Hypothalamus (tissue), 51 donors: ENCODE measurements at regions not wholly inside any gene's neighbourhood (a gene's known extent, or its start where the extent isn't known, plus 50 kb on each side); places are given as distances from the start of the nearest gene placed in this dataset.

Source experiments
- DNase-seq, 51 donors: peaks; one replicate each; lab custom pipeline; 2025; lab: John Stamatoyannopoulos, UW

GRCh38 chr14:97943619-97944018, 1146.4 kb downstream of the VRK1 start:
- no peak for DNase-seq

GRCh38 chr14:97944380-97944779, 1147.2 kb downstream of the VRK1 start:
- no peak for DNase-seq

- no peak for DNase-seq
Observed at GRCh38 chr14:97945631-97946030, 1148.4 kb downstream of the VRK1 start.

GRCh38 chr14:97946240-97946639, 1149.1 kb downstream of the VRK1 start:
- no peak for DNase-seq

GRCh38 chr14:97946641-97947040, 1149.5 kb downstream of the VRK1 start:
- DNase-seq, result no peak

- DNase-seq, result no peak
Observed at GRCh38 chr14:97948841-97949240, 1151.7 kb downstream of the VRK1 start.

GRCh38 chr14:97956581-97957340, 1159.6 kb downstream of the VRK1 start:
- DNase-seq, result no peak

- no peak for DNase-seq
Observed at GRCh38 chr14:97959251-97959650, 1162.1 kb downstream of the VRK1 start.

- DNase-seq, result no peak
Observed at GRCh38 chr14:97960436-97960835, 1163.3 kb downstream of the VRK1 start.

- DNase-seq, result no peak
Observed at GRCh38 chr14:97970222-97970621, 1173.0 kb downstream of the VRK1 start.

- DNase-seq, result no peak
Observed at GRCh38 chr14:97975216-97975615, 1178.0 kb downstream of the VRK1 start.

- DNase-seq, result no peak
Observed at GRCh38 chr14:97975962-97976361, 1178.8 kb downstream of the VRK1 start.

- DNase-seq, result no peak
Observed at GRCh38 chr14:97976861-97977260, 1179.7 kb downstream of the VRK1 start.

- DNase-seq, result peak in 50 of 51 donors; percentile 9 to 87 (median 61)
Observed at GRCh38 chr14:97977651-97978261, 1180.6 kb downstream of the VRK1 start.

GRCh38 chr14:97978341-97978740, 1181.2 kb downstream of the VRK1 start:
- DNase-seq, result peak in 49 of 51 donors; percentile 2 to 78 (median 53)

GRCh38 chr14:97993508-97994019, 1196.4 kb downstream of the VRK1 start:
- DNase-seq, result no peak

GRCh38 chr14:97994020-97994531, 1196.9 kb downstream of the VRK1 start:
- DNase-seq, result no peak

- DNase-seq, result no peak
Observed at GRCh38 chr14:97995038-97995437, 1197.9 kb downstream of the VRK1 start.

GRCh38 chr14:97995531-97995930, 1198.3 kb downstream of the VRK1 start:
- DNase-seq, result no peak

- DNase-seq, result no peak
Observed at GRCh38 chr14:98006008-98006407, 1208.8 kb downstream of the VRK1 start.

GRCh38 chr14:98008381-98009113, 1211.4 kb downstream of the VRK1 start:
- DNase-seq, result no peak
